D721Med (cell line): ENCODE measurements at regions not wholly inside any gene's neighbourhood (a gene's known extent, or its start where the extent isn't known, plus 50 kb on each side); places are given as distances from the start of the nearest gene placed in this dataset.

Experiments
- DNase-seq: peaks from one replicate; pipeline ENCODE4 v3.0.0; 2011; ENCODE audit warnings: low spot score; ENCODE audit not compliant: insufficient read length
- FAIRE-seq: peaks from 2 replicates; lab custom pipeline; 2011; peaks lifted over from hg19 to GRCh38; lab: Jason Lieb, UNC
- TF ChIP-seq, protein P1 (sequence below): IDR thresholded peaks from 2 replicates; pipeline ENCODE4 v1.5.1; 2012; ENCODE audit warnings: mild to moderate bottlenecking, control low read depth; ENCODE audit not compliant: insufficient read depth; ENCODE audit errors: missing control alignments

GRCh38 chr12:24025153-24025798 lies 75.8 kb upstream of the SOX5 start:
- FAIRE-seq (no peak), DNase-seq (no peak)
- TF ChIP-seq, protein P1, sequence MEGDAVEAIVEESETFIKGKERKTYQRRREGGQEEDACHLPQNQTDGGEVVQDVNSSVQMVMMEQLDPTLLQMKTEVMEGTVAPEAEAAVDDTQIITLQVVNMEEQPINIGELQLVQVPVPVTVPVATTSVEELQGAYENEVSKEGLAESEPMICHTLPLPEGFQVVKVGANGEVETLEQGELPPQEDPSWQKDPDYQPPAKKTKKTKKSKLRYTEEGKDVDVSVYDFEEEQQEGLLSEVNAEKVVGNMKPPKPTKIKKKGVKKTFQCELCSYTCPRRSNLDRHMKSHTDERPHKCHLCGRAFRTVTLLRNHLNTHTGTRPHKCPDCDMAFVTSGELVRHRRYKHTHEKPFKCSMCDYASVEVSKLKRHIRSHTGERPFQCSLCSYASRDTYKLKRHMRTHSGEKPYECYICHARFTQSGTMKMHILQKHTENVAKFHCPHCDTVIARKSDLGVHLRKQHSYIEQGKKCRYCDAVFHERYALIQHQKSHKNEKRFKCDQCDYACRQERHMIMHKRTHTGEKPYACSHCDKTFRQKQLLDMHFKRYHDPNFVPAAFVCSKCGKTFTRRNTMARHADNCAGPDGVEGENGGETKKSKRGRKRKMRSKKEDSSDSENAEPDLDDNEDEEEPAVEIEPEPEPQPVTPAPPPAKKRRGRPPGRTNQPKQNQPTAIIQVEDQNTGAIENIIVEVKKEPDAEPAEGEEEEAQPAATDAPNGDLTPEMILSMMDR: peak; percentile 38

DNA sequence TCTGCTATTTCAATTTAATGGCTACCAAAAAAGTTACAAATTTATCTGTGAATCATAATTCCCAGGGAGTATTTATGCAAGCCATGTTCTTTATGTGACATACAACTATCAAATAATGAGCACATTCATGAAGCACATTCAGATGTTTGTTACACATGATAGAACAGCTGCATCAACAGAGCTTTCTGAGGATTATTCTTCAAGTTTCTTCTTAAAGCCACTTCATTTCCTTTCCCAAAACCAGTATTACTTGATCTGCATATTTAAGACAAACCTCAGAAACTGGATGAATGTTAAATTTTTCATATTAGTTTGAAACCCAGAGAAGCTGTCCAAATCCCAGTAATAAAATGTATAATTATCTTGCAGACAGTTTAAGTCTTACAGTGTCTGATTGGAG lies 73.6 kb upstream of the SOX5 start:
- TF ChIP-seq, protein P1: no peak
- FAIRE-seq (no peak), DNase-seq (no peak)

GRCh38 chr12:24021164-24021502 lies 71.7 kb upstream of the SOX5 start:
- TF ChIP-seq, protein P1: no peak
- FAIRE-seq (no peak), DNase-seq (no peak)

GRCh38 chr12:24020397-24021163 lies 71.1 kb upstream of the SOX5 start:
- no peak for DNase-seq
- TF ChIP-seq, protein P1: no peak
- no peak for FAIRE-seq

GRCh38 chr12:24015833-24016160 lies 66.3 kb upstream of the SOX5 start:
- no peak for FAIRE-seq
- DNase-seq: no peak
- TF ChIP-seq, protein P1: no peak

DNA sequence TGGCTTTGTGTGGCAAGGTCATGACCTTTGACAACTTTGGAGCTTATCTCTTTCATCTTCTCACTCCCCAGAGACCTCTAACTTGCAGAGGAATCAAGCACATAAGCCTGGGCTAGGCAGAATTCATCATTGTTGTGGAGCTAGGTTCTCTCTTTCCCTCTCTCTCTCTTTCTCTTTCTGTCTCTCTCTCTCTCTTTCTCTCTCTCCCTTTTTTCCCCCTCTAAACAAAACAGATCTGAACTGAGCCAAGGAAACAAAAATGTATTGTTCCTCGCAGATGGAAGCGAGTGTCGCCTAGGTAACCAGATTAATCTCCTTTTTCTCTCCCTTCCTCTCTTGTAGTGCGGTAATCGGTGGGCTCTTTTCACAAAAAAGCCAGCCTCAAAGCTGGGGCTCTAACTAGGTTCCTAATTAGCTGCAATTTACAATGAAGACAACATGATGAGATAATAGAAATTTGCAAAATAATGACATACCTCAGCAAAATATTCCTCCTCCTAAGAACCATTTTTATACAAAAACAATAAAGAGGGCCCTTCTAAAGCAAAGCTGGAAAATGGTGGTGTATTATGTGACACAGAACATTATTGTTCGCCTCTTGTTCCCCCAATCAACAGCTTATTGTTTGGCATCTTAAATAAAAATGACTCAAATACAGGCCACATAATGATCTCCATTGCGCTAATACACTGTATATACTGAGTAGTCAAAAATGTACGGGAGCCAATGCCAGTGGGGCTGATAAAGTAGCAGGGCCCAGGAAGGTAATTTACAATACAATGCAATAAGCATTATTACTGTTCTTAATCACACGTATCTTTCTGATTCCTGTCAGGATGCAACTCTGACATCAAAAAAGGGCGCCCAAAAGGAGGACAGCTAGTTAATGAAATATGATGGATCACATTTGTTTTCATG lies 65.7 kb upstream of the SOX5 start:
- FAIRE-seq: no peak
- TF ChIP-seq, protein P1: no peak
- DNase-seq: no peak

- DNase-seq (no peak), FAIRE-seq (no peak)
- TF ChIP-seq, protein P1: no peak
Observed at GRCh38 chr12:24014240-24014639, 64.8 kb upstream of the SOX5 start.
